HCT116 (cell line): ENCODE measurements at regions not wholly inside any gene's neighbourhood (a gene's known extent, or its start where the extent isn't known, plus 50 kb on each side); places are given as distances from the start of the nearest gene placed in this dataset.

Experiments used
- ATAC-seq: fragments of 200-7000 bp; cut with Tn5 transposase; 2 replicates; pipeline ENCODE4 v1.9.1; 2020; ENCODE audit warnings: mild to moderate bottlenecking, moderate library complexity
- BruUV-seq: library from RNA; stranded (reverse); fragments of 400-500 nt; replicated peaks from 2 replicates; lab custom pipeline; 2021; lab: Mats Ljungman, UMichigan
- CTCF ChIA-PET: fragments of 300-600 bp; sonication (Branson Sonifier 250); formaldehyde crosslinking; loops from one replicate; lab custom pipeline; 2021; ENCODE audit warnings: antibody characterized with exemption; lab: Charles Lee
- POLR2A ChIA-PET: fragments of 300-600, 350-600 bp; sonication (Branson Sonifier 250); formaldehyde crosslinking; loops from one replicate; lab custom pipeline; 2021; ENCODE audit warnings: antibody characterized with exemption; lab: Charles Lee
- RAD21 ChIA-PET, 2 experiments: fragments of 300-600 bp; sonication (Branson Sonifier 250); formaldehyde crosslinking; loops; one replicate each; lab custom pipeline; 2023; ENCODE audit warnings: low total read pairs in 2 of 2; ENCODE audit not compliant: uncharacterized antibody in 2 of 2, unreplicated experiment in 2 of 2, low non-redundant PET in 1 of 2; lab: Charles Lee
- DNase-seq: peaks from one replicate; pipeline ENCODE4 v3.0.0-alpha.2; 2010; ENCODE audit warnings: low read depth, low spot score
- H2AFZ ChIP-seq: fragments of 200-600 bp; shearing (Covaris generic), sonication (generic); 2 replicates; pipeline ENCODE4 v1.6.1; 2017; ENCODE audit warnings: low read depth, mixed run types, mixed read lengths, antibody characterized with exemption, low read length; ENCODE audit not compliant: poor library complexity, severe bottlenecking
- H3K27ac ChIP-seq: 2 replicates; pipeline ENCODE4 v1.5.1; 2012; ENCODE audit warnings: low read depth, low read length
- H3K27me3 ChIP-seq: fragments of 200-600 bp; sonication (generic); 2 replicates; pipeline ENCODE4 v1.6.1; 2016; ENCODE audit warnings: mixed run types, low read length, mixed read lengths; ENCODE audit not compliant: insufficient read depth
- H3K36me3 ChIP-seq, 2 experiments: fragments of 200-500 bp in 1 of 2; fragments of 200-600 bp in 1 of 2; sonication (Bioruptor generic) in 1 of 2; sonication (generic) in 1 of 2; 2 replicates each; pipeline versions ENCODE4 v1.5.1 to v1.6.1; 2014 to 2016; ENCODE audit warnings: low read length in 2 of 2, inconsistent platforms in 1 of 2, mixed read lengths in 1 of 2, mixed run types in 1 of 2; ENCODE audit not compliant: insufficient read depth in 2 of 2, control insufficient read depth in 1 of 2
- H3K4me1 ChIP-seq, 2 experiments: fragments of 200-600 bp in 1 of 2; sonication (generic) in 1 of 2; 2 replicates each; pipeline versions ENCODE4 v1.5.1 to v1.6.1; 2012 to 2017; ENCODE audit warnings: low read length in 2 of 2, inconsistent platforms in 1 of 2, mild to moderate bottlenecking in 1 of 2, mixed read lengths in 1 of 2, mixed run types in 1 of 2, moderate library complexity in 1 of 2; ENCODE audit not compliant: insufficient read depth in 2 of 2, control insufficient read depth in 1 of 2
- H3K4me2 ChIP-seq: fragments of 200-600 bp; sonication (generic); 2 replicates; pipeline ENCODE4 v1.6.1; 2017; ENCODE audit warnings: mixed run types, low read length, mixed read lengths
- H3K4me3 ChIP-seq, 2 experiments: fragments of 200-600 bp in 1 of 2; sonication (generic) in 1 of 2; replicated peaks in 1 of 2; 2 replicates each; pipeline ENCODE4 v1.5.1; 2011 to 2016; ENCODE audit warnings: low read length in 2 of 2, control low read depth in 1 of 2, low read depth in 1 of 2, mild to moderate bottlenecking in 1 of 2, mixed read lengths in 1 of 2, mixed run types in 1 of 2
- H3K79me2 ChIP-seq: fragments of 200-600 bp; sonication (generic); 2 replicates; pipeline ENCODE4 v1.6.1; 2017; ENCODE audit warnings: mild to moderate bottlenecking, mixed run types, low read length, moderate library complexity, mixed read lengths; ENCODE audit not compliant: insufficient read depth
- H3K9ac ChIP-seq: fragments of 200-600 bp; sonication (generic); 2 replicates; pipeline ENCODE4 v1.6.1; 2016; ENCODE audit warnings: low read length, mixed read lengths
- H3K9me2 ChIP-seq: fragments of 200-600 bp; sonication (generic), shearing (Covaris generic); 2 replicates; pipeline ENCODE4 v1.6.1; 2017; ENCODE audit warnings: mixed run types, mild to moderate bottlenecking, moderate library complexity; ENCODE audit not compliant: insufficient read depth
- H3K9me3 ChIP-seq, 2 experiments: fragments of 200-500 bp in 1 of 2; fragments of 200-600 bp in 1 of 2; sonication (Bioruptor generic) in 1 of 2; sonication (generic) in 1 of 2; 2 replicates each; pipeline ENCODE4 v1.6.1; 2014 to 2017; ENCODE audit warnings: low read length in 2 of 2, mixed read lengths in 2 of 2, inconsistent platforms in 1 of 2, low read depth in 1 of 2, mild to moderate bottlenecking in 1 of 2, mixed run types in 1 of 2, moderate library complexity in 1 of 2; ENCODE audit not compliant: control insufficient read depth in 1 of 2, insufficient read depth in 1 of 2
- H4K20me1 ChIP-seq: fragments of 200-600 bp; sonication (generic), shearing (Covaris generic); 2 replicates; pipeline ENCODE4 v1.6.1; 2017; ENCODE audit warnings: mixed run types, mild to moderate bottlenecking, moderate library complexity; ENCODE audit not compliant: insufficient read depth
- CBX3 ChIP-seq: IDR thresholded peaks from 2 replicates; pipeline ENCODE4 v1.6.1; 2012; ENCODE audit warnings: low read depth
- CTCF ChIP-seq, 3 experiments: fragments of 200-600 bp in 1 of 3; sonication (generic) in 1 of 3; IDR thresholded peaks in 2 of 3; conservative IDR thresholded peaks in 1 of 3; 2 replicates each; pipeline ENCODE4 v1.5.1; 2012 to 2017; ENCODE audit warnings: low read depth in 2 of 3, low read length in 2 of 3, antibody characterized with exemption in 1 of 3, borderline replicate concordance in 1 of 3, control low read depth in 1 of 3, mild to moderate bottlenecking in 1 of 3, mixed read lengths in 1 of 3, mixed run types in 1 of 3, moderate library complexity in 1 of 3; ENCODE audit not compliant: insufficient read depth in 1 of 3
- EGR1 ChIP-seq: IDR thresholded peaks from 2 replicates; pipeline ENCODE4 v1.6.1; 2012; ENCODE audit warnings: low read depth
- EZH2phosphoT487 ChIP-seq: fragments of 200-600 bp; IDR thresholded peaks from 2 replicates; pipeline ENCODE4 v1.6.1; 2018; ENCODE audit warnings: antibody characterized with exemption, borderline replicate concordance
- MAX ChIP-seq: IDR thresholded peaks from 2 replicates; pipeline ENCODE4 v1.6.1; 2012
- POLR2A ChIP-seq: IDR thresholded peaks from 2 replicates; pipeline ENCODE4 v1.7.0; 2011; ENCODE audit warnings: borderline replicate concordance; ENCODE audit not compliant: insufficient read depth, insufficient read length; ENCODE audit errors: extremely low read depth
- POLR2AphosphoS5 ChIP-seq: IDR thresholded peaks from 2 replicates; pipeline ENCODE4 v1.6.1; 2011; ENCODE audit warnings: mild to moderate bottlenecking, low read depth, low read length, moderate library complexity
- RAD21 ChIP-seq: IDR thresholded peaks from 2 replicates; pipeline ENCODE4 v1.6.1; 2012; ENCODE audit warnings: low read depth, mild to moderate bottlenecking
- SP1 ChIP-seq: IDR thresholded peaks from 2 replicates; pipeline ENCODE4 v1.6.1; 2012; ENCODE audit warnings: low read depth
- SRF ChIP-seq: IDR thresholded peaks from 2 replicates; pipeline ENCODE4 v1.6.1; 2012; ENCODE audit warnings: low read depth
- TCF7L2 ChIP-seq: IDR thresholded peaks from 2 replicates; pipeline ENCODE4 v1.7.0; 2011; ENCODE audit warnings: borderline replicate concordance, inconsistent platforms; ENCODE audit not compliant: insufficient read depth, insufficient read length; ENCODE audit errors: extremely low read depth
- ZBTB33 ChIP-seq: IDR thresholded peaks from 2 replicates; pipeline ENCODE4 v1.6.1; 2011; ENCODE audit warnings: mild to moderate bottlenecking, low read length, moderate library complexity; ENCODE audit not compliant: insufficient replicate concordance; ENCODE audit errors: extremely low read depth
- ZFX ChIP-seq: fragments of 450-650 bp; IDR thresholded peaks from 2 replicates; pipeline ENCODE4 v1.6.1; 2017
- ZNF274 ChIP-seq: fragments of 200-500 bp; sonication (Bioruptor generic); IDR thresholded peaks from 2 replicates; pipeline ENCODE4 v1.6.1; 2014; ENCODE audit warnings: mild to moderate bottlenecking, low read depth, low read length, inconsistent platforms
- intact Hi-C: fragments of 100-400 bp; cut with micrococcal nuclease; formaldehyde crosslinking; loops from 2 replicates; pipeline ENCODE4 v1.10.0; 2022

GRCh38 chrX:40199704-40200103 lies 101.9 kb upstream of the BCOR start:
- H3K36me3 ChIP-seq = no peaks in the 10 kb centered on the region
- intact Hi-C loops = no loop called here
- no peak overlapping the region for H2AFZ ChIP-seq
- BruUV-seq = no TSS peak
- DNase-seq = no peak
- ChIA-PET POLR2A (no interaction called here), CTCF (no interaction called here), RAD21 (no interaction called here)
- no peak overlapping the region for H3K4me3 ChIP-seq
- no peaks in the 10 kb centered on the region for H3K79me2 ChIP-seq
- H3K27me3 ChIP-seq = no peaks in the 10 kb centered on the region
- H3K4me1 ChIP-seq = no peaks in the 10 kb centered on the region
- H3K27ac ChIP-seq = no peak overlapping the region
- no peak overlapping the region for H3K9ac ChIP-seq
- TF ChIP-seq CBX3 (no peak), RAD21 (no peak), ZNF274 (no peak), CTCF (IDR thresholded peaks at IDR 0.05 in 2 of 3, conservative IDR thresholded peaks at IDR 0.05 in 1 of 3; ENCODE audit: borderline replicate concordance in 1 of 3, insufficient read depth in 1 of 3, low read depth in 2 of 3, low read length in 2 of 3) (no peak), EZH2phosphoT487 (no peak), ZFX (no peak), SRF (no peak), POLR2A (no peak), SP1 (no peak), TCF7L2 (no peak)
- H3K9me2 ChIP-seq = no peaks in the 10 kb centered on the region
- H3K9me3 ChIP-seq = no peaks in the 10 kb centered on the region
- H4K20me1 ChIP-seq = no peaks in the 10 kb centered on the region
- H3K4me2 ChIP-seq = no peak overlapping the region
- no peak for ATAC-seq

- H3K4me2 ChIP-seq = no peak overlapping the region
- H3K27ac ChIP-seq = no peak overlapping the region
- POLR2A ChIA-PET = no interaction called here
- intact Hi-C loops = no loop called here
- no peaks in the 10 kb centered on the region for H3K36me3 ChIP-seq
- H3K9ac ChIP-seq = no peak overlapping the region
- CTCF ChIA-PET = no interaction called here
- H4K20me1 ChIP-seq = no peaks in the 10 kb centered on the region
- no peaks in the 10 kb centered on the region for H3K79me2 ChIP-seq
- no peak for ATAC-seq
- no TSS peak for BruUV-seq
- H3K4me1 ChIP-seq = no peaks in the 10 kb centered on the region
- H3K9me2 ChIP-seq = no peaks in the 10 kb centered on the region
- no peak overlapping the region for H3K4me3 ChIP-seq
- no peak for DNase-seq
- no peaks in the 10 kb centered on the region for H3K27me3 ChIP-seq
- no peaks in the 10 kb centered on the region for H3K9me3 ChIP-seq
- H2AFZ ChIP-seq = no peak overlapping the region
- RAD21 ChIA-PET = no interaction called here
- no peak for TF ChIP-seq POLR2AphosphoS5
- TF ChIP-seq EGR1 = no peak
- TF ChIP-seq ZBTB33 = no peak
- no peak for TF ChIP-seq SRF
- TF ChIP-seq ZNF274 = no peak
- no peak for TF ChIP-seq EZH2phosphoT487
- TF ChIP-seq CBX3 = no peak
- no peak for TF ChIP-seq CTCF (IDR thresholded peaks at IDR 0.05 in 2 of 3, conservative IDR thresholded peaks at IDR 0.05 in 1 of 3; ENCODE audit: borderline replicate concordance in 1 of 3, insufficient read depth in 1 of 3, low read depth in 2 of 3, low read length in 2 of 3)
- no peak for TF ChIP-seq MAX
These were observed 99.3 kb upstream of the BCOR start for GRCh38 chrX:40197071-40197470.
